ENCODE measurements at regions not wholly inside any gene's neighbourhood (a gene's known extent, or its start where the extent isn't known, plus 50 kb on each side); places are given as distances from the start of the nearest gene placed in this dataset.

- no peak for TF ChIP-seq ZNF530 (tag by site-specific recombination; IDR thresholded peaks at IDR 0.05; ENCODE audit: low read depth)
- no peak for TF ChIP-seq ZNF555 (tag by site-specific recombination; conservative IDR thresholded peaks at IDR 0.05)
- TF ChIP-seq, protein P1, sequence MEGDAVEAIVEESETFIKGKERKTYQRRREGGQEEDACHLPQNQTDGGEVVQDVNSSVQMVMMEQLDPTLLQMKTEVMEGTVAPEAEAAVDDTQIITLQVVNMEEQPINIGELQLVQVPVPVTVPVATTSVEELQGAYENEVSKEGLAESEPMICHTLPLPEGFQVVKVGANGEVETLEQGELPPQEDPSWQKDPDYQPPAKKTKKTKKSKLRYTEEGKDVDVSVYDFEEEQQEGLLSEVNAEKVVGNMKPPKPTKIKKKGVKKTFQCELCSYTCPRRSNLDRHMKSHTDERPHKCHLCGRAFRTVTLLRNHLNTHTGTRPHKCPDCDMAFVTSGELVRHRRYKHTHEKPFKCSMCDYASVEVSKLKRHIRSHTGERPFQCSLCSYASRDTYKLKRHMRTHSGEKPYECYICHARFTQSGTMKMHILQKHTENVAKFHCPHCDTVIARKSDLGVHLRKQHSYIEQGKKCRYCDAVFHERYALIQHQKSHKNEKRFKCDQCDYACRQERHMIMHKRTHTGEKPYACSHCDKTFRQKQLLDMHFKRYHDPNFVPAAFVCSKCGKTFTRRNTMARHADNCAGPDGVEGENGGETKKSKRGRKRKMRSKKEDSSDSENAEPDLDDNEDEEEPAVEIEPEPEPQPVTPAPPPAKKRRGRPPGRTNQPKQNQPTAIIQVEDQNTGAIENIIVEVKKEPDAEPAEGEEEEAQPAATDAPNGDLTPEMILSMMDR (tag by site-specific recombination; IDR thresholded peaks at IDR 0.05), result no peak
- no peak for TF ChIP-seq ZNF791 (tag by site-specific recombination; IDR thresholded peaks at IDR 0.05)
Measured at GRCh38 chr20:6711951-6712649, 55.4 kb upstream of the BMP2 start.
